Psoas muscle (tissue), 7 donors: ENCODE measurements at regions not wholly inside any gene's neighbourhood (a gene's known extent, or its start where the extent isn't known, plus 50 kb on each side); places are given as distances from the start of the nearest gene placed in this dataset.
"Not testable (repeated sequence)": the region's sequence is repeated elsewhere in the genome, so short reads cannot be mapped to it uniquely, and the experiment has no call there.

Source experiments
- ATAC-seq, 4 donors: fragments of 200-7000 bp; cut with Tn5 transposase; one replicate each; pipeline ENCODE4 v1.9.1; 2020; ENCODE audit warnings: moderate library complexity in 3 of 4, mild to moderate bottlenecking in 2 of 4
- DNase-seq, 2 donors: peaks; one replicate each; pipeline ENCODE4 v3.0.0-alpha.2; 2020
- H3K27ac ChIP-seq: fragments of 200-600 bp; one replicate; pipeline ENCODE4 v1.8.0; 2022
- H3K27me3 ChIP-seq, 3 donors: fragments of 200-600 bp in 1 of 3; one replicate each; pipeline versions ENCODE4 v1.6.1 to v1.8.0; 2013 to 2022; ENCODE audit warnings: low read length in 2 of 3, mild to moderate bottlenecking in 2 of 3, moderate library complexity in 1 of 3; ENCODE audit not compliant: insufficient read depth in 3 of 3
- H3K36me3 ChIP-seq, 2 donors: fragments of 200-600 bp in 1 of 2; one replicate each; pipeline versions ENCODE4 v1.6.1 to v1.8.0; 2013 to 2022; ENCODE audit warnings: low read depth in 1 of 2, mild to moderate bottlenecking in 1 of 2, moderate library complexity in 1 of 2; ENCODE audit not compliant: insufficient read depth in 1 of 2
- H3K4me1 ChIP-seq: fragments of 200-600 bp; one replicate; pipeline ENCODE4 v1.8.0; 2022
- H3K4me3 ChIP-seq: fragments of 200-600 bp; one replicate; pipeline ENCODE4 v1.8.0; 2022; ENCODE audit warnings: mild to moderate bottlenecking
- H3K9me3 ChIP-seq: fragments of 200-600 bp; one replicate; pipeline ENCODE4 v1.8.0; 2022
- WGBS, 3 donors: extraction: QIAGEN DNeasy Blood & Tissue Kit; methylation state at CpG; one replicate each; pipeline versions ENCODE4 v1.1.6 to v1.1.7; 2013; 5-methylcytosine and 5-hydroxymethylcytosine counted together
- intact Hi-C, 2 donors: fragments of 100-400 bp; cut with DNase I; formaldehyde crosslinking; loops; one replicate each; pipeline versions ENCODE4 v1.11.0 to v1.14.2; 2022
- TF ChIP-seq, protein P1 (sequence below): fragments of 200-600 bp; IDR thresholded peaks from one replicate; pipeline ENCODE4 v1.8.0; 2022; ENCODE audit warnings: antibody characterized with exemption
- donor health status: healthy with polysubstance abuse.
- donor health status: DM: no; HTN: no; CAD: no; lungs with moderate emphysema.
- donor health status: Bipolar disorder and iron deficiency.
- donor health status: healthy.
- donor health status: DM: yes; HTN: yes; CAD: no.
- donor health status: DM: no; HTN: no; CAD: no.
- donor health status: DM: yes; HTN: yes; CAD: no.

DNA sequence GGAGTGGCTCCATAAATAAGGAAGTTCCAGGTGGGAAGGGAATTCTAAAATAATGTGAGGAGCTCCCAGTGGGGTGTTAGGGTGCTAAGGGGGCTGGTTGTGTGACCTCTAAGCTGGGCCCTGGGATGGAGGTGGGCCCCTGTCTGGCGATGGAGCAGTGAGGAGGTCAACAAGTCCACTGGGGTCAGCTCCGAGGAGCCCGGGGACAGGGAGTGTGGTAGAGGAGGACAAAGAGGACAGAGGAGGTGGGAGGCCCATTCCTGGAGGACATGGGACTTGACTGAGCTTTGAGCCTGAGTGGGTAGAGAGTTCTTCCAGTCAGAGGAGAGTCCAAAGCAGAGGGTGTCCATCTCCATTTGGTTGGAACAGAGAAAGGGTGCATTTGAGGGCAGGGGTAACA is 390.2 kb downstream of the TSHZ3 start:
- intact Hi-C loops, result no loop called here
- no peaks in the 10 kb centered on the region for H3K9me3 ChIP-seq
- TF ChIP-seq, protein P1, sequence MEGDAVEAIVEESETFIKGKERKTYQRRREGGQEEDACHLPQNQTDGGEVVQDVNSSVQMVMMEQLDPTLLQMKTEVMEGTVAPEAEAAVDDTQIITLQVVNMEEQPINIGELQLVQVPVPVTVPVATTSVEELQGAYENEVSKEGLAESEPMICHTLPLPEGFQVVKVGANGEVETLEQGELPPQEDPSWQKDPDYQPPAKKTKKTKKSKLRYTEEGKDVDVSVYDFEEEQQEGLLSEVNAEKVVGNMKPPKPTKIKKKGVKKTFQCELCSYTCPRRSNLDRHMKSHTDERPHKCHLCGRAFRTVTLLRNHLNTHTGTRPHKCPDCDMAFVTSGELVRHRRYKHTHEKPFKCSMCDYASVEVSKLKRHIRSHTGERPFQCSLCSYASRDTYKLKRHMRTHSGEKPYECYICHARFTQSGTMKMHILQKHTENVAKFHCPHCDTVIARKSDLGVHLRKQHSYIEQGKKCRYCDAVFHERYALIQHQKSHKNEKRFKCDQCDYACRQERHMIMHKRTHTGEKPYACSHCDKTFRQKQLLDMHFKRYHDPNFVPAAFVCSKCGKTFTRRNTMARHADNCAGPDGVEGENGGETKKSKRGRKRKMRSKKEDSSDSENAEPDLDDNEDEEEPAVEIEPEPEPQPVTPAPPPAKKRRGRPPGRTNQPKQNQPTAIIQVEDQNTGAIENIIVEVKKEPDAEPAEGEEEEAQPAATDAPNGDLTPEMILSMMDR, result no peak
- H3K27ac ChIP-seq, result no peak overlapping the region
- no peaks in the 10 kb centered on the region for H3K4me1 ChIP-seq
- ATAC-seq (no peak), DNase-seq (no peak)
- H3K27me3 ChIP-seq, result no peaks in the 10 kb centered on the region
- no peak overlapping the region for H3K4me3 ChIP-seq
- no peaks in the 10 kb centered on the region for H3K36me3 ChIP-seq
- WGBS, 3 donors, result 87 to 93% (median 91%) methylated on average over 3 of the region's 3 CpGs

DNA sequence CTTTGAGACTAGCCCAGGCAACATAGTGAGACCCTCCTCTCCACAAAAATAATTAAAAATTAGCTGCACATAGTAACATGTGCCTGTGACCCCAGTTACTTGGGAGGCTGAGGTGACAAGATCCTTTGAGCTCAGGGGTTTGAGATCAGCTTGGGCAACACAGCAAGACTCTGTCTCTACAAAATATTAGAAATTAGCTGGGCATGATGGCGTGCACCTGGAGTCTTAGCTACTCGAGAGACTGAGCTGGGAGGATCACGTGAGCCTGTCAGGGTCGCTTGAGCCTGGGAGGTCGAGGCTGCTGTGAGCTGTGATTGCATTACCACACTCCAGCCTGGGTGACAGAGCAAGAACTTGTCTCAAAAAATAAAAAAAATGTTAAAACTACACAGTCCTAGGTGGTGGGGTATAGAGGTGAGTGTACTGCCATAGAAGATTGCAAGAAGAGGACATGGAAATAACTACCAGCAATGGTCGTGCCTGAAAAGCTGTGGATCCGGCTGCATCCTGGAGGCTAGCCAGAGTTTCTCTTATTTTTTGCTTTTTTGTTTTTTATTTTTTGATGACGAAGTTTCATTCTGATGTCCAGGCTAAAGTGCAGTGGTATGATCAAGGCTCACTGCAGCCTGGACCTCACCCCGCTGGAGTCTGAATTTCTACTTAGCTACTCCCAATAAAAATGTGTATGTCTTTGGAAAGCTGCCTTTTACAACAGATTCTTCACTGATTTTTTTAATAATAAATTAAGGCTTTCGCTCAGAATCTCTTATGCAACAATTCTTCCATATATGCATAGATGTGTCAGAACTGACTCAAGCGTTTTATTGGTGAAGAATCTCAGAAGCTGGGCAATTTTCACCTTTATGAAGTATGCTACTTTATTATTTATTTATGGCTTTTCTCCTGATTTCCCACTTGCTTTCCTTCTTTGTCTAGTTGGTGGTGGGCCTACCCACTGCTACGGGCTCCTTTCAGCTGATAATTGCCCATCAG is 393.8 kb downstream of the TSHZ3 start:
- Histone ChIP-seq H3K9me3 (no peaks in the 10 kb centered on the region), H3K27me3 (no peaks in the 10 kb centered on the region), H3K4me3 (no peak overlapping the region), H3K36me3 (no peaks in the 10 kb centered on the region), H3K27ac (no peak overlapping the region), H3K4me1 (no peaks in the 10 kb centered on the region)
- DNase-seq (no peak), ATAC-seq (no peak)
- TF ChIP-seq, protein P1, result no peak
- 83 to 88% (median 84%) methylated on average over 12 of the region's 12 CpGs for WGBS, 3 donors
- intact Hi-C loops, result no loop called here

DNA sequence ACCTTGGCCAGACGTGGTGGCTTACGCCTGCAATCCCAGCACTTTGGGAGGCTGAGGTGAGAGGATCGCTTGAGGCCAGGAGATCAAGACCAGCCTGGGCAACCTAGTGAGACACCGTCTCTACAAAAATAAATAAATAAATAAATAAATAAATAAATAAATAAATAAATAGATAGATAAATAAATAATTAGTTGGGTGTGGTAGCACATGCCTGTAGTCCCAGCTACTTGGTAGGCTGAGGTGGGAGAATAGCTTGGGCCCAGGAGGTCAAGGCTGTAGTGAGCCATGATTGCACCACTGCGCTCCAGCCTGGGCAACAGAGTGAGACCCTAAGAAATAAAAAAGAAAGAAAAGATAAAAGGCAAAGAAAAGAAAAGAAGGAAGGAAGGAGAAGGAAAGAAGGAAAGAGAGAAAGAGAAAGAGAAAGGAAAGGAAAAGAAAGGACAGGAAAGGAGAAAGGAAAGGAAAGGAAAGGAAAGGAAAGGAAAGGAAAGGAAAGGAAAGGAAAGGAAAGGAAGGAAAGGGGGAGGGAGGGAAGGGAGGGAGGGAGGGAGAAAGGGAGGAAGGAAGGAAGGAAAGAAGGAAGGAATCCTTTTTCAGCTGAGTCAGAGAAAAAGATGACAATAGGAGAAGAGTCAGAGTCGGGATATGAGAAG is 404.8 kb downstream of the TSHZ3 start:
- DNase-seq, H3K36me3 ChIP-seq, H3K27me3 ChIP-seq, ATAC-seq, H3K4me1 ChIP-seq, H3K4me3 ChIP-seq, intact Hi-C loops, H3K9me3 ChIP-seq, H3K27ac ChIP-seq: not testable (repeated sequence)
- 93 to 94% (median 94%) methylated on average over 6 of the region's 6 CpGs for WGBS, 3 donors

DNA sequence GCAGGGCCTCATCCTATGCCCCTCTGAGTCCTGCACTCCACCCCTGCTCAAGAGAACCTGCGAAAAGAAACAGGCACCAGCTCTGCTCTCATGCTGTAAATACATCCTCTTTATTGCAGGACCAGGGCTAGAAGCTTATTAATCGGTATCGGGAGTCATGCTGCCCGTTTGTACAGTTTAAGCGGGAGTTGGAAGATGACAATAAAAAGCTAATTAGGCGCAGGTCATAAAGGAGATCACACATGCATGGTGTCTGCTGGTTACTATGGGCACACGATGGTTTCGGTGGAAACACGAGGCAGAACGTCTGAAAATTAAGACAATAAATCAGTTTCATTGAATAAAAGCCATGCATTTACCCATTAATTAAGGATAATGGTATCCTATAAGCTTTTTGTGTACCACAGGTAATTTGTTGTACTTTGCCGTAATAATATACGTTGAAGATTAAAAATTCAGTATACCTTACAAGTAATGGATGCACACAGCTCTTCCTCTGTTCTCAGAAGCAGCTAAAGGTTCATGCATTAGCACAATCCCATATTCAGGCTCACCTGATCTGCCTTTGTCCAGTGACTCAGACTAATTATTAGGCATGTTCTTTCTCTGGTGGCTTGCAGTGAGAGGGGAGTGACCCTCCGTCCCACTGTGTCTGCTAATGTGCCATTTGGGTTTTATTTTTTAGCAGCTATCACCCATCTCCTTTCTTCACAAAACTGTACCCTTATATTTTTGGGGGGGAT is 406.0 kb downstream of the TSHZ3 start:
- no peaks in the 10 kb centered on the region for H3K27me3 ChIP-seq
- no peak for DNase-seq
- intact Hi-C loops, result no loop called here
- H3K9me3 ChIP-seq, result no peaks in the 10 kb centered on the region
- no peaks in the 10 kb centered on the region for H3K4me1 ChIP-seq
- TF ChIP-seq, protein P1, result no peak
- ATAC-seq, result no peak
- H3K4me3 ChIP-seq, result no peak overlapping the region
- H3K27ac ChIP-seq, result no peak overlapping the region
- H3K36me3 ChIP-seq, result no peaks in the 10 kb centered on the region
- WGBS, 3 donors, result 62 to 68% (median 63%) methylated on average over 13 of the region's 13 CpGs

DNA sequence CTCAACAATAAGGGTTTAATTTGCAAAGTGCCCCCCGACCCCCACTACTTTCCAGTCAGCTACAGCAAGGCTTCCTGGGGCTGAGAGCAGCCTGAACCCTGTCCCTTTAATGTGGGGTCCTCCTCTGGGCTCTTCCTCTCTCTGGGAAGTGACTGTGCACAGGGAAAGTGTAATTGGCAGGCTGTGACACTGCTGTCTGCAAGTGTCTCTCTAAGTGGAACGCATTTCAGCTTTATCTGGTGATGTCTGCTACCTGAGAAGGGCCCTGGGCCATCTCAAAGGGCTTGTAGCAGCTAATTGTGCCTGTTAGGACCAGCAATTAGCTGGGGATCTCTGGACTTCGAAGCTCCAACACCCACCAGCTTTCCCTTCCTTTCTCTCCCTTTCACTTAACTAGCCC is 406.6 kb downstream of the TSHZ3 start:
- Histone ChIP-seq H3K4me1 (no peaks in the 10 kb centered on the region), H3K4me3 (no peak overlapping the region), H3K27ac (no peak overlapping the region), H3K36me3 (no peaks in the 10 kb centered on the region), H3K27me3 (no peaks in the 10 kb centered on the region), H3K9me3 (no peaks in the 10 kb centered on the region)
- intact Hi-C loops, result no loop called here
- 33 to 38% (median 33%) methylated on average over 3 of the region's 3 CpGs for WGBS, 3 donors
- ATAC-seq (no peak), DNase-seq (no peak)
- TF ChIP-seq, protein P1, result no peak
